GM12878 (cell line): ENCODE measurements at regions not wholly inside any gene's neighbourhood (a gene's known extent, or its start where the extent isn't known, plus 50 kb on each side); places are given as distances from the start of the nearest gene placed in this dataset.

Experiments used
- ATAC-seq: fragments of 200-7000 bp; cut with Tn5 transposase; 3 replicates; pipeline ENCODE4 v1.9.1; 2020; ENCODE audit warnings: mild to moderate bottlenecking, moderate library complexity
- BruUV-seq: library from RNA; stranded (reverse); fragments of 400-500 nt; replicated peaks from 2 replicates; lab custom pipeline; 2021; lab: Mats Ljungman, UMichigan
- CTCF ChIA-PET: fragments of 300-600 bp; sonication (Branson Sonifier 250); formaldehyde crosslinking; extraction: SDS; loops from one replicate; lab custom pipeline; 2021; ENCODE audit warnings: inconsistent platforms; lab: Yijun Ruan, JAX
- POLR2A ChIA-PET: fragments of 350-600 bp; formaldehyde crosslinking; extraction: SDS; loops from one replicate; lab custom pipeline; 2021; ENCODE audit warnings: inconsistent platforms; lab: Charles Lee
- RAD21 ChIA-PET: fragments of 300-600 bp; sonication (Branson Sonifier 250); formaldehyde crosslinking; loops from one replicate; lab custom pipeline; 2023; ENCODE audit warnings: antibody characterized with exemption; ENCODE audit not compliant: unreplicated experiment; lab: Charles Lee
- SMC1A ChIA-PET: fragments of 300-600 bp; sonication (Branson Sonifier 250); formaldehyde crosslinking; loops from one replicate; lab custom pipeline; 2023; ENCODE audit not compliant: unreplicated experiment, uncharacterized antibody; lab: Charles Lee
- DNase-seq: peaks from one replicate; pipeline ENCODE4 v3.0.0-alpha.2; 2011; ENCODE audit warnings: low read depth, low spot score
- FAIRE-seq: peaks from 3 replicates; lab custom pipeline; 2011; peaks lifted over from hg19 to GRCh38; lab: Jason Lieb, UNC
- H2AFZ ChIP-seq: 2 replicates; pipeline ENCODE4 v1.6.0; 2011; ENCODE audit warnings: low read depth, low read length, control low read depth; ENCODE audit not compliant: control insufficient read depth
- H3K27ac ChIP-seq: 2 replicates; pipeline ENCODE4 v1.5.1; 2011; ENCODE audit warnings: control low read depth; ENCODE audit not compliant: control insufficient read depth, insufficient read depth
- H3K27me3 ChIP-seq, 2 experiments: replicated peaks in 1 of 2; 2 replicates each; pipeline versions ENCODE4 v1.6.0 to v1.6.1; 2011; ENCODE audit warnings: low read length in 1 of 2; ENCODE audit not compliant: control insufficient read depth in 2 of 2, insufficient read depth in 2 of 2
- H3K36me3 ChIP-seq, 2 experiments: 2 replicates each; pipeline ENCODE4 v1.5.1; 2011; ENCODE audit warnings: low read length in 1 of 2; ENCODE audit not compliant: control insufficient read depth in 2 of 2, insufficient read depth in 2 of 2
- H3K4me1 ChIP-seq: 2 replicates; pipeline ENCODE4 v1.6.1; 2011; ENCODE audit warnings: mild to moderate bottlenecking, low read length, moderate library complexity, mixed read lengths; ENCODE audit not compliant: control insufficient read depth, insufficient read depth
- H3K4me2 ChIP-seq: 2 replicates; pipeline ENCODE4 v1.6.0; 2011; ENCODE audit warnings: control low read depth; ENCODE audit not compliant: control insufficient read depth, insufficient read depth
- H3K4me3 ChIP-seq: fragments of 200-600 bp; sonication (generic); 2 replicates; pipeline ENCODE4 v1.5.1; 2016
- H3K79me2 ChIP-seq: 2 replicates; pipeline ENCODE4 v1.6.0; 2011; ENCODE audit warnings: low read length; ENCODE audit not compliant: control insufficient read depth, insufficient read depth
- H3K9ac ChIP-seq: 2 replicates; pipeline ENCODE4 v1.8.0; 2011; ENCODE audit warnings: low read length, control low read depth, mixed read lengths; ENCODE audit not compliant: control insufficient read depth, insufficient read depth
- H3K9me3 ChIP-seq: replicated peaks from 3 replicates; pipeline ENCODE4 v1.5.1; 2011; ENCODE audit warnings: mild to moderate bottlenecking, low read length; ENCODE audit not compliant: control insufficient read depth, insufficient read depth
- H4K20me1 ChIP-seq: 2 replicates; pipeline ENCODE4 v1.6.0; 2011; ENCODE audit not compliant: control insufficient read depth, insufficient read depth
- BACH1 ChIP-seq: fragments of 450-650 bp; IDR thresholded peaks from 2 replicates; pipeline ENCODE4 v1.6.1; 2017; ENCODE audit warnings: mild to moderate bottlenecking, borderline replicate concordance
- BMI1 ChIP-seq: fragments of 450-650 bp; IDR thresholded peaks from 2 replicates; pipeline ENCODE4 v1.6.1; 2016; ENCODE audit warnings: mild to moderate bottlenecking, moderate library complexity, borderline replicate concordance
- CHD4 ChIP-seq: fragments of 200-600 bp; sonication (generic); IDR thresholded peaks from 2 replicates; pipeline ENCODE4 v1.6.1; 2016; ENCODE audit warnings: mild to moderate bottlenecking
- E4F1 ChIP-seq: fragments of 450-650 bp; IDR thresholded peaks from 2 replicates; pipeline ENCODE4 v1.6.1; 2018; ENCODE audit warnings: borderline replicate concordance, mild to moderate bottlenecking; ENCODE audit not compliant: partially characterized antibody
- EGR1 ChIP-seq, 2 experiments: IDR thresholded peaks; 1 replicate in 1 of 2; 2 replicates in 1 of 2; pipeline ENCODE4 v1.6.1; 2011 to 2012; ENCODE audit warnings: low read depth in 2 of 2, low read length in 2 of 2, borderline replicate concordance in 1 of 2, mild to moderate bottlenecking in 1 of 2, moderate library complexity in 1 of 2
- EZH2 ChIP-seq: IDR thresholded peaks from 2 replicates; pipeline ENCODE4 v1.6.1; 2012; ENCODE audit warnings: low read depth, mild to moderate bottlenecking, control low read depth, inconsistent platforms, low read length, borderline replicate concordance; ENCODE audit not compliant: control insufficient read depth
- GATAD2B ChIP-seq: fragments of 450-650 bp; conservative IDR thresholded peaks from 2 replicates; pipeline ENCODE4 v1.6.1; 2017; ENCODE audit warnings: low read depth, mild to moderate bottlenecking, moderate library complexity
- HDAC2 ChIP-seq: fragments of 200-600 bp; sonication (generic); IDR thresholded peaks from 2 replicates; pipeline ENCODE4 v1.6.1; 2017
- HDAC6 ChIP-seq: fragments of 200-600 bp; sonication (generic); IDR thresholded peaks from one replicate; pipeline ENCODE4 v1.8.0; 2017; ENCODE audit warnings: antibody characterized with exemption; ENCODE audit not compliant: unreplicated experiment
- HDGF ChIP-seq: fragments of 450-650 bp; IDR thresholded peaks from 2 replicates; pipeline ENCODE4 v1.6.1; 2016; ENCODE audit warnings: antibody characterized with exemption
- IKZF2 ChIP-seq, 2 experiments: fragments of 450-650 bp; IDR thresholded peaks; 2 replicates each; pipeline ENCODE4 v1.6.1; 2017; ENCODE audit warnings: mild to moderate bottlenecking in 2 of 2, moderate library complexity in 2 of 2
- JUNB ChIP-seq: IDR thresholded peaks from 2 replicates; pipeline ENCODE4 v1.6.1; 2016; ENCODE audit warnings: antibody characterized with exemption, mild to moderate bottlenecking
- KAT2A ChIP-seq: conservative IDR thresholded peaks from 2 replicates; pipeline ENCODE4 v1.6.1; 2011; ENCODE audit warnings: low read depth, low read length; ENCODE audit not compliant: control insufficient read depth
- MEF2A ChIP-seq: IDR thresholded peaks from 2 replicates; pipeline ENCODE4 v1.6.1; 2011; ENCODE audit warnings: low read depth, mild to moderate bottlenecking, low read length, moderate library complexity; ENCODE audit not compliant: insufficient read depth
- MTA2 ChIP-seq: fragments of 450-650 bp; IDR thresholded peaks from 2 replicates; pipeline ENCODE4 v1.6.1; 2016; ENCODE audit warnings: low read depth, mild to moderate bottlenecking, moderate library complexity
- NFYB ChIP-seq: IDR thresholded peaks from 2 replicates; pipeline ENCODE4 v1.6.1; 2011; ENCODE audit warnings: low read depth, mild to moderate bottlenecking, low read length, improper control_type of control experiment, moderate library complexity; ENCODE audit not compliant: insufficient read depth
- SPI1 ChIP-seq: IDR thresholded peaks from 2 replicates; pipeline ENCODE4 v1.6.1; 2011; ENCODE audit warnings: low read depth, mild to moderate bottlenecking, low read length, moderate library complexity, borderline replicate concordance; ENCODE audit not compliant: insufficient read depth
- TCF3 ChIP-seq: IDR thresholded peaks from 2 replicates; pipeline ENCODE4 v1.6.1; 2012; ENCODE audit warnings: low read depth, mild to moderate bottlenecking, low read length, borderline replicate concordance; ENCODE audit not compliant: insufficient read depth
- USF2 ChIP-seq: IDR thresholded peaks from 2 replicates; pipeline ENCODE4 v1.6.1; 2011; ENCODE audit warnings: low read depth, low read length, improper control_type of control experiment, borderline replicate concordance
- ZBED1 ChIP-seq: IDR thresholded peaks from 2 replicates; pipeline ENCODE4 v1.6.1; 2016; ENCODE audit warnings: borderline replicate concordance
- WGBS: methylation state at CpG from one replicate; pipeline ENCODE4 v1.1.6; 2016; ENCODE audit warnings: low lambda C conversion rate; ENCODE audit not compliant: insufficient replicate concordance, insufficient coverage; ENCODE audit errors: missing lambda C conversion rate; 5-methylcytosine and 5-hydroxymethylcytosine counted together
- in situ Hi-C: fragments of 300-500 bp; cut with MboI; formaldehyde crosslinking; loops from 9 replicates; pipeline ENCODE4 v1.14.3; 2018; ENCODE audit warnings: mixed read lengths
- intact Hi-C: fragments of 100-400 bp; cut with micrococcal nuclease; formaldehyde crosslinking; loops from one replicate; pipeline ENCODE4 v1.14.2; 2022; ENCODE audit not compliant: unreplicated experiment
- TF ChIP-seq, protein P1 (sequence below): IDR thresholded peaks from 2 replicates; pipeline ENCODE4 v1.6.1; 2012; ENCODE audit warnings: low read depth, low read length, improper control_type of control experiment

DNA sequence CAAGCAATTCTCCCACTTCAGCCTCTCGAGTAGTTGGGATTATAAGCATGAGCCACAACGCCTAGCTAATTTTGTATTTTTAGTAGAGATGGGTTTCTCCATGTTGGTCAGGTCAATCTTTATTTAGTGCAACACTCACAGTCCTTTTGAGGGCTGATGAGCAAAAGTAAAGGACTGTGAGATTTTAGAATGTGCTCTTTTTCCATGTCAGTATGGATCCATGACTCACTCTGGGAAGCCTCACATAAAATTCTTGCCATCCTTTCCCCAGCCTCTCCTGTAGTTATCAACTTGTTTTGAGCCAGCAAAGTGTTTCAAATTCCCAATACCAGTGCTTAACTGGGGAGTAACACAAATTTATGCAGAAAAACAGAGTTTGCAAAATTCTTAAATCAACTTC is 135.8 kb upstream of the CXCL12 start (continued):
- TF ChIP-seq E4F1, result no peak
- TF ChIP-seq TCF3, result no peak
- TF ChIP-seq, protein P1, sequence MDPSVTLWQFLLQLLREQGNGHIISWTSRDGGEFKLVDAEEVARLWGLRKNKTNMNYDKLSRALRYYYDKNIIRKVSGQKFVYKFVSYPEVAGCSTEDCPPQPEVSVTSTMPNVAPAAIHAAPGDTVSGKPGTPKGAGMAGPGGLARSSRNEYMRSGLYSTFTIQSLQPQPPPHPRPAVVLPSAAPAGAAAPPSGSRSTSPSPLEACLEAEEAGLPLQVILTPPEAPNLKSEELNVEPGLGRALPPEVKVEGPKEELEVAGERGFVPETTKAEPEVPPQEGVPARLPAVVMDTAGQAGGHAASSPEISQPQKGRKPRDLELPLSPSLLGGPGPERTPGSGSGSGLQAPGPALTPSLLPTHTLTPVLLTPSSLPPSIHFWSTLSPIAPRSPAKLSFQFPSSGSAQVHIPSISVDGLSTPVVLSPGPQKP, result no peak
- no peak for TF ChIP-seq IKZF2 (IDR thresholded peaks at IDR 0.05)
- no peak for TF ChIP-seq MTA2
- TF ChIP-seq, all 136 proteins: peak for 0

- BruUV-seq, result no TSS peak
- no peaks in the 10 kb centered on the region for H4K20me1 ChIP-seq
- H3K36me3 ChIP-seq, result no peaks in the 10 kb centered on the region
- ATAC-seq (no peak), DNase-seq (no peak), FAIRE-seq (no peak)
- H2AFZ ChIP-seq, result no peak overlapping the region
- ChIA-PET SMC1A (interaction anchor here (1.0 kb wide), 1 partner anchor 121 kb away, joined by 3 read pairs; no protein-coding TSS in a partner anchor), CTCF (no interaction called here), RAD21 (no interaction called here), POLR2A (no interaction called here)
- WGBS, result 27% methylated on average over 3 of the region's 3 CpGs
- no peak overlapping the region for H3K9ac ChIP-seq
- H3K79me2 ChIP-seq, result no peaks in the 10 kb centered on the region
- intact Hi-C loops, result no loop called here
- no peaks in the 10 kb centered on the region for H3K4me1 ChIP-seq
- H3K9me3 ChIP-seq, result no peaks in the 10 kb centered on the region
- no peak overlapping the region for H3K4me3 ChIP-seq
- in situ Hi-C loops, result no loop called here
- no peak overlapping the region for H3K27ac ChIP-seq
- no peak overlapping the region for H3K4me2 ChIP-seq
- no peaks in the 10 kb centered on the region for H3K27me3 ChIP-seq
- TF ChIP-seq JUNB, result no peak
- TF ChIP-seq CHD4, result no peak
- TF ChIP-seq NFYB, result no peak
- no peak for TF ChIP-seq HDGF
- no peak for TF ChIP-seq BMI1
- TF ChIP-seq KAT2A, result no peak
- TF ChIP-seq HDAC2, result no peak
- no peak for TF ChIP-seq SPI1
- no peak for TF ChIP-seq HDAC6
- TF ChIP-seq EZH2, result no peak
- TF ChIP-seq GATAD2B, result no peak
- no peak for TF ChIP-seq BACH1
- no peak for TF ChIP-seq EGR1 (IDR thresholded peaks at IDR 0.05; ENCODE audit: borderline replicate concordance in 1 of 2, low read depth in 2 of 2, low read length in 2 of 2)
- no peak for TF ChIP-seq MEF2A
- TF ChIP-seq MTA2, result no peak
- TF ChIP-seq ZBED1, result no peak
- no peak for TF ChIP-seq USF2
These were observed 154.3 kb upstream of the CXCL12 start for GRCh38 chr10:44539178-44539577.
